HG03025 (cell line): ENCODE measurements at regions not wholly inside any gene's neighbourhood (a gene's known extent, or its start where the extent isn't known, plus 50 kb on each side); places are given as distances from the start of the nearest gene placed in this dataset.
A peak's percentile ranks its signal among the peaks of the same experiment; 100 is the strongest.
"Not testable (repeated sequence)": the region's sequence is repeated elsewhere in the genome, so short reads cannot be mapped to it uniquely, and the experiment has no call there.

ENCODE experiments used
- ATAC-seq: cut with Tn5 transposase; IDR thresholded peaks from one replicate; pipeline ENCODE4 v1.9.1; 2021; ENCODE audit warnings: mild to moderate bottlenecking, moderate library complexity; ENCODE audit not compliant: unreplicated experiment, low FRiP score

DNA sequence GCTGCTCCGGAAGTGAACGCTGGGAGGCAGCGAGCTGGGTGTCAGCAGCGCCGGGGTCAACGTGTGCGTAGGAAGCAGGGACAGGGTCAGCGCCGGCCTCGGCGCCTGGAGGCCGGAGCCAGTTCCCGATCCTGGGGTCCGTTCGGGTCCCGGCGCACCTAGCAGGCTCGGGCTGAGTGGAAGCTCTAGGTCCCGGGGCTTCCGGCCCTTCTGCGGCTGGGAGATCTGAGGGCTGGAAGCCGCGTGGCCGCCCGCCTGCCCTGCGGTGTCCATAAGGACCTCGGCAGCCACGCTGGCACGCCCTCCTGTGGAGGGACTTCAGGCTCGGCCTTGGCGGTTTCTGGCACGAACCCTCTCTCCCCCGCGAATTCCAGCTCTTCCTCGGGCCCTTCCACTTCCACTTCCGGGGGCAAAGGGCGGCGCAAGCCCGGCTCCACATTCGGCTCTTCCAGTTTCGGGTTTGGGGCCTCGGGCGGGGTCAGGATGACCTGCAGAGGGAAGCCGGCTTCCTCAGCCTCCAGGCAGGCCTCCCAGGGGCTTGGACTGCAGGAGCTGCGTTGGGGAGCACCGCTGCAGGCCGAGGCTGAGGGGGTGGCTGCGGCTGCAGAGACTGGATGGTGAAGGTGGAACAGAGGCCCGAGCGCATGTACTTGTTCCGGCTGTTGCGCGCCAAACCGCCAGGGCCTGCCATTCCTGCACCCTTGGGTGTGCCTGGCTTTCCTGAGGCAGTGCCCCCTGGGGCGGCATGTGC, 146.2 kb downstream of the TMEM121 start:
- ATAC-seq = not testable (repeated sequence)

DNA sequence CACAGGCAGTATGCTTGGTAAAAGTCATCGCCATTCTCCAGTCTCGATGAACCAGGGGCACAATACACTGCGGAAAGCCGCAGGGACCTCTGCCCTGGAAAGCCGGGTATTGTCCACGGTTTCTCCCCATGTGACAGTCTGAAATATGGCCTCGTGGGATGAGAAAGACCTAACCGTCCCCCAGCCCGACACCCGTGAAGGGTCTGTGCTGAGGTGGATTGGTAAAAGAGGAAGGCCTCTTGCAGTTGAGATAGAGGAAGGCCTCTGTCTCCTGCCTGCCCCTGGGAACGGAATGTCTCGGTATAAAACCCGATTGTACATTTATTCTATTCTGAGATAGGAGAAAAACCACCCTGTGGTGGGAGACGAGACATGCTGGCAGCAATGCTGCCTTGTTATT, 149.1 kb downstream of the TMEM121 start:
- not testable (repeated sequence) for ATAC-seq

DNA sequence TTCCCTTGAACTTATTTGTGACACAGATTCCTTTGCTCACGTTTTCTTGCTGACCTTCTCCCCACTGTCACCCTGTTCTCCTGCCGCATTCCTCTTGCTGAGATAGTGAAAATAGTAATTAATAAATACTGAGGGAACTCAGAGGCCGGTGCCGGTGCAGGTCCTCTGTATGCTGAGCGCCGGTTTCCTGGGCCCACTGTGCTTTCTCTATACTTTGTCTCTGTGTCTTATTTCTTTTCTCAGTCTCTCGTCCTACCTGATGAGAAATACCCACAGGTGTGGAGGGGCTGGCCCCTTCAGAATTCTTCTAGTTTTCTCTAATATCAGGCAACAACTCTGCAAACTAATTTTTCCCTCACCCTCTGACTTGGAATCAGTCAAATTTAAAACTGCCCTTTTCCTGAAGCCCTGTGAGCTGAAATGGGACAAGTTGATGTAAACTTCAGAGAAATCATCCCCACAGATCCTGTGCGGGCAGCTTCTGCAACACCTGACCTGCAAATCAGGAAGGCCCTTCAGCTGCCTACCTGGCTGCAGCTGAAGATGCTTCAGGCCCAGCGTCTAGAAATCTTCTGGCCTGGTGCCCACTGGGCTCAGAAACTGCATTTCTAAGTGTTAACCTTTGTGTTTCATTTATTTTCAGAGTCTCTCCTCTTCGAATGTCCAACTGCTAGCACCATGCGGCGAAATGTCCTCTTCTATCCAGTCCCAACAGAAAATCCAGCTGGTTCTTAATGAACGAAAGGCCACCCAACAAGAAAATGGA, 149.7 kb downstream of the TMEM121 start:
- not testable (repeated sequence) for ATAC-seq

DNA sequence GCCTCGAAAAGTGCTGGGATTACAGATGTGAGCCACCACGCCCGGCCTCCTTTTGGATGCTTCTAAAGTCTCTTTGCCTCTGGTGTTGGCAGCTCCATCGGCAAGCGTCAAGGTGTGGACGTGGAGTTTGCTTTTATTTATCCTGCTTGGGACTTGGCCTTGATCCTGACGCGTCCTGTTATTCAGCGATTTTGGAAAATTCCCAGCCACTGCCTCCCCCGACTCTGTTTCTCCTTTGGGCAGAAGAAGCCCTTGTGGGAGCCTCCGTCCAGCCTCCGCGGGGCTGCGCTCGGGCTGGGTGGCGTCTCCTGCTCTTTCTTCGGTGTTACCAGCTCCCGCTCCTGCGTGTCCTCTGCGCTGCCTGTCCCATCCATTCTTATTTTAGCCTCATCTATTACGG, 151.7 kb downstream of the TMEM121 start:
- not testable (repeated sequence) for ATAC-seq

DNA sequence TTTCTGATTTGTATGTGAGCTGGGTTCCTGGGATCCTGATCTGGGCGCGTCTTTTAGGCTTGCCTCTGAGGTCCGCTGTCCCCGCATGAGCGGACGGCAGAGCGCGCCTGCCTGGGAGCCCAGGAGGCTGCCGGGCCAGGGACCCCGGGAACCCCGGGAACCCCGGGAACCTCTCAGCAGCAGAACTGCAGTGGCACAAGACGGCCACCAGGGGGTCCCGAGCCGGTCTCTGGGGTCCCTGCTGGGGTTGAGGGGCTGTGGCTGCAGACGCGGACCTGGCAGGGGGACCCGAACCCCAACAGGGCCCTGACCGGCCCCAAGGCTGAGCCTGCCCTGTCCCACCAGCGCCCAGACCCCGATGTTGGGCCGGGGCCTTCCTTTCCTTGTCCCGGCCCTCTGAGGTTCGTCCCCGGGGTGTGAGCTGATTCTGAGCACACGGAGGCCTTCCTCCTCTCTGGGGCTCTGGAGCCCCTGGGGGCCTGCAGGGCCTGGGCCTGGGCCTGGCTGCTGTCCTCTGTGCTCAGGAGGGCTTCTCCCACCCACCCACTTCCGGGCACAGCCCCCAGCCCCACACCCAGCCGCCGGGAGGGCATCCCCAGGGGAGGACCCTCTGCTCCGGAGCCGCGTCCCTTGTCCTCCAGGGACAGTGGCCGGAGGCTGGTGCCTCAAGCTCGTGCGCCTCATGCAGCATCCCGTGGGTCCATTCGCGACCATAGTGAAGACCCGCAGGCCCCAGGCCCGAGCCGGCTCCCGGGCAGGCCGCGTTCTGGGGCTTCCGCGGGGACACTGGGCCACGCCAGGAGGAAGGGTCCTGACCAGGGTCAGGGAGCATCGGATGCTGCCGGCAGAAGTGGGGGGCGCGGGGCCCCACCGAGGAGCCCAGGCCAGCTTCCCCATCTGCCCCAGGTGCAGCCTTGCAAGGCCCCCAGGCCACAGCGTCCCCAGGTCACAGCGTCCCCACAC, 152.9 kb downstream of the TMEM121 start:
- ATAC-seq = not testable (repeated sequence)

DNA sequence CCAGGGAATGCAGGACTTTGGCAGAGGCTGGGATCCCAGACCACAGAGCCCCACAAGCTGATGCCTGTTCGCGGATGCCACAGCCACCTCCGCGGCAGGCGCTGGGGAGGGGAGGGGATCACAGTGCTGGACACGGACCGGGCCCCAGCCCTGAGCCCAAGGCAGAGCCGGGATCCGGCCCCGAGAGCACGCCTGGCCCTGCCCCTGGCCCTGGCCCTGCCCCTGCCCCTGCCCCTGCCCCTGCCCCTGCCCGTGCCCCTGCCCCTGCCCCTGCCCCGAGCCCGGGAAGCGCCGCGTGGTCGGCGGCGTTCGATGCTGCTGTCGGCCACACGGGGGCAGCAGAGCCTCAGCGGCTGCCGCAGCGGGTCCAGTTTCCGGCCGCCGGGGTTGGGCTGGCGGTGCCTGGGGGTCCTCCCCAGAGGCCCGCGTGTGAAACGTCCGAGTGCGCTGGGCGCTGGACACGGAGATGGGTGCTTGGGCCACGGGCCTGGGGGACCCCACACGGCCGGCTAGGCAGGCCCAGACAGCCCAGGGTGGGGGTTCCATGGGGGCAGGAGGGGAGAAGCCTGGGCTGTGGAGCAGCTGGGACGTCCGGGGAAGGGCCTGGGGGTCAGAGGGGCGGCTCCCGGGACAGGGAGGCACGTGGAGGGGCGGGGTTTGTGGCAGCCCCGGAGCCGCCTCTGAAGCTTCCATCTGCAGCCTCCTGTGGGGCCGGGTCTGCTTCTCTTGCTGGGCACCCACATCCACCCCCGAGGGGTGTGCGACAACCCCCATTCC, 153.8 kb downstream of the TMEM121 start:
- ATAC-seq = peak; percentile 39

DNA sequence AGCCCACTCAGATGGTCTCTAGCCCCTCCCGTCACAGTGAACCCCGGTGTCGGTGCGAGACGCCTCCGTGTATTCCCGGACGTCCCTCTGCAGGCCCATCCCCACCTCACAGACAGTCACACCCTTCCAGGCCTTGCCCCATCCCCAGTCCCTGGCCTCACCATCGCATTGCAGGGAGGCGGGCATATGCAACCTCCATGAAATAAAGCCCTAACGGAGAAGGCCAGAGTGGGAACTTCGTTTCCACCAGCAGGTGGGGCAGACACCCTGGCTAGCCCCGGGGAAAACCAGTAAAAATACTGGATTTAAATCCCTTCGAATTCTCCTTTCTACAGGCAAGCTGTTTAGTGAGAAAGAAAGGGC, 154.3 kb downstream of the TMEM121 start:
- ATAC-seq = peak; percentile 54

DNA sequence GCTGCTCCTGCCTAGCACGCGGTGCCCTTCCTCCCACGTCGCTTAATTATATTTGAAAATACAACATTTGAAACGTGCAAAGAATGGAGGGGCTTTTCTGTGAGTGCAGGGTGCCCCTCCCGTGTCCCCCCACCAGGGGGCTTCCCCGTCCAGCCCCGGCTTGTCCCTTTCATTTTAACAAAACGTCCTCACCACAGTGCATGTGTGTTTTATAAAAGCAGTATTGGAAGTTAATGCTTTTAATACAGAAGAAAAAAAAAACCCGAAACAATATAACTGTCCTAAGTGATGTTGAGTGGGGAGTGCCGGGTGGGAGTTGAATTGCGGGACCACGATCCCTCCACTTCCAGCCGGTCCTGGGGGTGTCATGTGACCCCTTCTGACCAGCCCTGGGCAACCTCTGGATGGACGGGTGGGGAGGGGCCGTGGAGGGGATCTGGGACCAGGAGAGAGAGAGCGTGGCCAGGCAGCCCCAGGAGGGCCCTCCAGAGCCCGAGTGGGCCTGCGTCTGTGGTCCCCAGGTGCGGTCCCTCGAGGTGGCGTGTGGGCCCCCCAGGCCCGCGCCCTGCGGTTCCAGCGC, 155.3 kb downstream of the TMEM121 start:
- not testable (repeated sequence) for ATAC-seq

DNA sequence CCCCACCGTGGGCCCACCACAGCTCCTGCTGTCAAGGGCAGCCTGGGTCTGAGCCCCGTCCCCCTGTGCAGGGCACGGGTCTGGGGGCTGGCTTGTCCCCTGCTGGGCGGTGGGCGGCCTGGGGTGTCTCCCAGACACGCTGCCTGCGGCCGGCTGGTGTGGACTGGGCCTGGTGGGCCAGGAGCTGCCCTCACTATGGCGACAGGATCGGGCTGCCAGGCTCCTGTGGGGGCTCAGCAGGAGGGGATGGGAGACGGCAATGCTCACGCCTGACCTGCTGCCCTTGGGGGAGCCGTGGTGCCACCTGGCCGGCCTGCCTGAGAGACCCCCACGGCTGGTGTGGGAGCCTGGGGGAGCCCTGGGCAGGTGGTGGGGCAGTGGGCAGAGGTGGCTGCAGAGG, 156.1 kb downstream of the TMEM121 start:
- ATAC-seq = not testable (repeated sequence)

DNA sequence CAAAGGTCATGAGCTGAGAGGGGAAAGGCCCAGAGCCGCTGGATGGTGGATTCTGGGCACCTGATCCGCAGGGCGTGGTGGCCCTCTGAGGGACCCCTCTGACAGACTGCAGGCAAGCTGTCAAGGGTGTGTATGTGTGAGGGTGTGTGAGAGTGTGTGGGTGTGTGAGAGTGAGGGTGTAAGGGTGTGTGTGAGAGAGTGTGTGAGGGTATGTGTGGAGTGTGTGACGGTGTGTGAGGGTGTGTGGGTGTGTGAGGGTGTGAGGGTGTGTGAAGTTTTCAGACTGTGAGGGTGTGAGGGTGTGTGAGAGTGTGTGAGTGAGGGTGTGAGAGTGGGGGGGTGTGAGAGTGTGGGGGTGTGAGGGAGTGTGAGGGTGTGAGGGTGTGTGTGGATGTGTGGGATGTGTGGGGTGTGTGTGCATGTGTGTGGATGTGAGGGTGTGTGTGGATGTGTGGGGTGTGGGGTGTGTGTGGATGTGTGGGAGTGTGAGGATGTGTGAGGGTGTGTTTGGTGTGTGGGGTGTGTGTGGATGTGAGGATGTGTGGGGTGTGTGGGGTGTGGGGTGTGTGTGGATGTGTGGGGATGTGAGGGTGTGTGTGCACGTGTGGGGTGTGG, 156.7 kb downstream of the TMEM121 start:
- no peak for ATAC-seq

DNA sequence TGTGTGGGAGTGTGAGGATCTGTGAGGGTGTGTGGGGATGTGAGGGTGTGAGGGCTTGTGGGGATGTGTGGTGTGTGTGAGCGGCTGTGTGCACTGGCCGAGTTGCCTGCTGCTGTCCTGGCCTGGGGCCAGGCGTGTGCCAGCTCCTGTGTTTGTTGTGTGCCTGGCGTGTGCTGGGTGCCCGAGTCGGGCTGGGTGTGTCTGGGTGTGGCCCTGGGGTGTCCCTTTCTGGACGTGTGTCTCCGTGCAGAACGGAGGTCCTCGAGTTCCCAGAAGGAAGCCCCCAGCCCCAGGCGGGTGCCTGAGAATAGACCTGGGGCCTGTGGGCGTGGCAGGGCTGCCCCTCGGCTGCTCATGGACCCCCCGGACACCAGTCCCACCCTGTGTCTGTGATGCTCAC, 157.7 kb downstream of the TMEM121 start:
- not testable (repeated sequence) for ATAC-seq

DNA sequence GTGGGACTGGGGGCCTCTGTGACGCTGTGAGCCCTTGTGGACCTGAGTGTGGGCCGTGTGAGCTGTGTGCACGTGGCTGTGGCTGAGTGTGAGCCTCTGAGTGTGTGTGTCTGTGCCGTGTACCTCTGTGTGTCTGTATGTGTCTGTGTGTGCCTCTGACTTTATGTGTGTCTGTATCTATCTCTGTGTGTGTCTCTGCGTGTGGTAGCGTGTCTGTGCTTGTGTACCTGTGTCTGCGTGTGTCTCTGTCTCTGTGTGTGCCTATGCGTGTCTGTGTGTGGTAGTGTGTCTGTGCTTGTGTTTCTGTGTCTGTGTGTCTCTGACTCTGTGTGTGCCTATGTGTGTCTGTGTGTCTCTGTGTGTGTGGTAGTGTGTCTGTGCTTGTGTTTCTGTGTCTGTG, 158.2 kb downstream of the TMEM121 start:
- ATAC-seq = not testable (repeated sequence)

DNA sequence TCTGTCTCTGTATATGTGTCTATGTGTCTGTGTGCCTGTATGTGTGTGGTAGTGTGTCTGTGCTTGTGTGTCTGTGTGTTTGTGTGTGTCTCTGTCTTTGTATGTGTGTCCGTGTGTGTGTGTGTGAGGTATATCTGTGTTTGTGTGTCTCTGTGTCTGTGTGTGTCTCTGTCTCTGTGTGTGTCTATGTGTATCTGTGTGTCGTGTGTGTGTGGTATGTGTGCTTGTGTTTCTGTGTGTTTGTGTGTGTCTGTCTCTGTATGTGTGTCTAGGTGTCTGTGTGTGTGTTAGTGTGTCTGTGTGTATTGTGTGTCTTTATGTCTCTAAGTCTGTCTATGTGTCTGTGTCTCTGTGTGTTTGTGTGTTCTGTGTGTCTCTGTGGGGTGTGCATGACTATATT, 158.6 kb downstream of the TMEM121 start:
- no peak for ATAC-seq

DNA sequence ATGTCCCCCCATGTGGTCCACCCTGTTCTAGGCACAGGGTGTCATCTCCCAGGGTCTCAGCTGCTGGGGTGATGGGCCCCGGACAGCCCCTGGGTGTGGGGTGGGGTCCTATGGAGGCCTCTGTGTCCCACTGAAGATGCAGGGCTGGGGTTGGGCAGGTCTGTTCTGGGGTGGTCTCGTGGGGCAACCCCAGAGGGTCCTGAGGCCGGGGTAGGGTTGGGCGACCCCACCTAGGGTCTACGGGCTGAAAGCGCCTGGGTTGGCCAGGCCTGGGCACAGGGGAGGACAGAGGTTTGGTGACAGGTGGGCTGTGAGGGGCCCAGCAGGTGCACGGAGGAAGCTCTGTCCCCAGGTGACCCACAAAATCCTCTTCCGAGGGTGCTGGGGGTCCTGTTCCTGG, 159.2 kb downstream of the TMEM121 start:
- not testable (repeated sequence) for ATAC-seq

DNA sequence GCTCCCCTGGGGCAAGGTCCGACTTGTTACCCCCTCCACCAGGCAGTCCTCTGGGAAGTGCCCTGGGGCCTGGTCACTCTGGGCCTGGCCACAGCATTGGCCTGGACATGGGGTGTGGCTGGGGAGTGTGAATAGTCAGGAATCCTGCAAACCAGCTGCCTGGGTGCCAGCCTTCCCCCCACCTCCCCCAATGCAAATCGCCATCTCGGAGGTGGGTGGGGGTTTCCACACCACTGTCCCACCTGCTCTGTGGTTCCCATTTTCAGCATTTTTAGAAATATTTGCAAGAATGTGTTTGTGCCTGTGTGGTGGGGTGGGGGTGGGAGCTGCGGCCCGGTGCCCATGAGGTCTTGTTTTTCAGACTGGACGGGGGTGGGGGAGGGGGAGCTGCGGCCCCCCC, 159.7 kb downstream of the TMEM121 start:
- not testable (repeated sequence) for ATAC-seq

DNA sequence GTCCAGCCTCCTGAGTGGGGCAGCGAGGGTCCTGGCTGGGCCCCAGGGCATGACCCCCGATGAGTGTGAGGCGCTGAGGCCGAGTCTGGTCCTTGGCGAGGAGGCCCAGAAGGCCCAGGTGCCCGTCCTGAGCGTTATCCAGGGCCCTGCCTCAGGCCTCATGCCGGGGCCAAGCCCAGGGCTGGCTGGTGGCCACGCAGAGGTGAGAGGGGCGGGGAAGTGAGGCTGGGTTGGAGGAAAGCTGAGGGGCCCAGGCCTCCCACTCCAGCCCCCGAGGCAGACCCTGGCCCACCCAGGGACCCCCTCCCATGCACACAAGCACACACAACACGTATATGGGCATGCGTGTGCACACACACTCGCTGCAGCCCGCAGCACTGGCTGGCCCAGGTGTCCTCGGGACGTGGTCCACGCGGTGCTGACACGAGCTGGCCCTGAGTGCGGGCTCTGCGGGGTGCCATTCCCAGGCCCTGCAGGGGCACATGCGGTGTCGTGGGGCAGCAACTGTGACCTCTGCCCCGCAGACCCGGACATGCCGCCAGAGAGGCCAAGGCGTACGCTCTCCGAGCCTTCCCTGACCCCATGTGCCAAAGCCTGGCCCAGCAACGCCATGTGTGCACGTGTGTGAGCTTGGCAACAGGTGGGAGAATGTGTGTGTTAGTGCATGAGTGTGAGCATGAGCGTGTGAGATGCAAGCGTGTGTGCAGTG, 160.2 kb downstream of the TMEM121 start:
- not testable (repeated sequence) for ATAC-seq

DNA sequence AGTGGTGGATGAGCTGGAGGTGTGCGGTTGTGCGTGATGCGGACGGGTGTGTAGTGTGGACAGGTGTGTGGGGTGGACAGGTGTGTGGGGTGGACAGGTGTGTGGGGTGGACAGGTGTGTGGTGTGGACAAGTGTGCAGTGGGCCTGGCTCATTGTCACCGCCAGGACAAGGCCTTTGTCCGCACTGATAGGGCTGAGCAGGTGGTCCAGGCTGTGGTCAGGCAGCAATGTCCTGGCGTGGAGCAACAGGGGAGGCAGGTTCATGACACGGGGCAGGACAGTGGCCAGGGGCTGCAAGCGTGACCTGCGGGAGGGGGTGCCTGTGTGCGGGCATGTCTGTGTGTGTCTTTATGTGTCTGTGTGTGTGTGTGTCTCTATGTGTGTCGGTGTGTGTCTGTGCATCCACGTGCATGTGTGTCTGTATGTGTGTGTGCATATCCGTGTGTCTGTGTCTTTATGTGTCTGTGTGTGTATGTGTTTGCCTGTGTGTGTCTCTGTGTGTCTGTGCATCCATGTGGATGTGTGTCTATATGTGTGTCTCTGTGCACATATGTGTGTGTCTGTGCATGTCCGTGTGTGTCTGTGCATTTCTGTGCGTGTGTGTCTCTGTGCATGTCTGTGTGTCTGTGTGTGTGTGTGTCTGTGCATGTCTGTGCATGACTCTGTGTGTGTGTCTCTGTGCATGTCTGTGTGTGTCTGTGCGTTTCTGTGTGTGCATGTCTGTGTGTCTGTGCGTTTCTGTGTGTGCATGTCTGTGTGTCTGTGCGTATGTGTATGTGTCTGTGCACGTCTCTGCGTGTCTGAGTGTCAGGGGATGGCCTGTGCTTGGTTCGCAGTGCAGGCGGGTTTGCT, 161.0 kb downstream of the TMEM121 start:
- not testable (repeated sequence) for ATAC-seq

DNA sequence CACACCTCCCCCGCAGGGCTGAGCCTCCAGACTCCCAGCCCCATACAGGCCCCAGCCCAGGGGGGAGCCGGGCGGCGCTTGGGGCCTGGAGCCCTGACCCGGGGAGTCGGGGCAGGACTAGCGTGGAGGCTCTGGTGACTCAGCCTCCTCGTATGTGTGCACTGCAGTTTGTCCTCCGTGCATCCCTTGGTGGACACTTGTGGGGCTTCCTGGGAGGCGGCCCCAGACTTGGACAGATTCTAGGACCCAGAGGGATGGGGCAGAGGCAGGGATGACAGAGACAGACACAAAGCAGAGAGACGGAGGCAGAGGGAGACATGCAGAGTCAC, 161.6 kb downstream of the TMEM121 start:
- not testable (repeated sequence) for ATAC-seq
